Osteocyte (in vitro differentiated cells): ENCODE measurements at regions not wholly inside any gene's neighbourhood (a gene's known extent, or its start where the extent isn't known, plus 50 kb on each side); places are given as distances from the start of the nearest gene placed in this dataset.

Experiments
- DNase-seq: peaks from one replicate; pipeline ENCODE4 v3.0.0; 2021; ENCODE audit warnings: mixed read lengths; ENCODE audit not compliant: unreplicated experiment; ENCODE audit errors: extremely low spot score
- H3K27ac Mint-ChIP-seq: one replicate; pipeline ENCODE4 v1.8.0; 2021; ENCODE audit warnings: mild to moderate bottlenecking, mixed read lengths; ENCODE audit not compliant: unreplicated experiment
- H3K27me3 Mint-ChIP-seq: one replicate; pipeline ENCODE4 v1.8.0; 2021; ENCODE audit warnings: mixed read lengths; ENCODE audit not compliant: unreplicated experiment
- H3K36me3 Mint-ChIP-seq: one replicate; pipeline ENCODE4 v1.8.0; 2021; ENCODE audit warnings: mixed read lengths; ENCODE audit not compliant: unreplicated experiment
- H3K4me1 Mint-ChIP-seq: one replicate; pipeline ENCODE4 v1.8.0; 2021; ENCODE audit warnings: mixed read lengths; ENCODE audit not compliant: unreplicated experiment
- H3K4me3 Mint-ChIP-seq: one replicate; pipeline ENCODE4 v1.8.0; 2021; ENCODE audit warnings: mild to moderate bottlenecking, moderate library complexity, mixed read lengths; ENCODE audit not compliant: unreplicated experiment
- H3K9me3 Mint-ChIP-seq: one replicate; pipeline ENCODE4 v1.8.0; 2021; ENCODE audit warnings: mixed read lengths; ENCODE audit not compliant: unreplicated experiment
- CTCF ChIP-seq: fragments of 200-600 bp; sonication (generic); IDR thresholded peaks from 2 replicates; pipeline ENCODE4 v1.5.0; 2021; ENCODE audit warnings: antibody characterized with exemption, mild to moderate bottlenecking, moderate library complexity

- TF ChIP-seq CTCF: no peak
- H3K27ac Mint-ChIP-seq: no peak overlapping the region
- H3K27me3 Mint-ChIP-seq: peaks cover 15% of the 10 kb centered on the region
- H3K4me1 Mint-ChIP-seq: peaks cover under 1% of the 10 kb centered on the region
- H3K36me3 Mint-ChIP-seq: no peaks in the 10 kb centered on the region
- no peaks in the 10 kb centered on the region for H3K9me3 Mint-ChIP-seq
- no peak overlapping the region for H3K4me3 Mint-ChIP-seq
- DNase-seq: no peak
Measured at GRCh38 chr21:35868869-35869223, 191.5 kb downstream of the SETD4 start.

DNA sequence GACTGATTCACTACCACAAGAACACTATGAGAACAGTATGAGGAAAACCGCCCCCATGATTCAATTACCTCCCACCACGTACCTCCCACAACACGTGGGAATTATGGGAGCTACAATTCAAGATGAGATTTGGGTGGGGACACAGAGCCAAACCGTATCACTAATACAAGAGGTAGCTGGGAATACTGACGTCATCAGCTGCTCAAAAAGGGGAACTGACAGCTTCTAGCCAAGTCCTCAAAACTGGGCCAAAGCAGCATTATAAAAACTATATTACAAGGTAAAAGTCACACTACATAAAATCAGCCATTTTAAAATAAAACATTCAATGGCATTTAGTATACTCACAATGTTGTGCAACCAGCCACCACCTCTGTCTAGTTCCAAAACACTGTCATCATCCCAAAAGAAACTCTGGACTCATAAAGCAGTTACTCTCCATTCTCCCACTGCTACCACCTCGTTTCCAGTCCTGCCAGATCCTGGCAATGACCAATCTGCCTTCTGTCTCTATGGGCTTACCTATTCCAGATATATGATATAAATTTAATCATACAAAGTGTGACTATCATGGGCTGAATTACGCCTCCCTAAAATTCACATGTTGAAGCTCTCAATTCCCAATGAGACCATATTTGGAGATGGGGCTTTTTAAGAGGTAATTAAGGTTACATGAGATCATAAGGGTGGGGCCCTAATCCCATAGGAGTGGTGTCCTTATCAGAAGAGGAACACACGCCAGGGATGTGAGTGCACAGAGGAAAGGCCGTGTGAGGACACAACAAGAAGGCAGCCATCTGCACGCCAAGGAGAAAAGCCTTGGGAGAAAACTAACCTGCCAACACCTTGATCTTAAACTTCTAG, 192.1 kb downstream of the SETD4 start:
- H3K36me3 Mint-ChIP-seq: no peaks in the 10 kb centered on the region
- H3K9me3 Mint-ChIP-seq: no peaks in the 10 kb centered on the region
- peaks cover 3% of the 10 kb centered on the region for H3K4me1 Mint-ChIP-seq
- no peak overlapping the region for H3K4me3 Mint-ChIP-seq
- TF ChIP-seq CTCF: no peak
- peaks cover 13% of the 10 kb centered on the region for H3K27me3 Mint-ChIP-seq
- H3K27ac Mint-ChIP-seq: no peak overlapping the region
- no peak for DNase-seq

GRCh38 chr21:35864039-35864438, 196.3 kb downstream of the SETD4 start:
- Mint-ChIP-seq H3K27ac (no peak overlapping the region), H3K4me3 (no peak overlapping the region), H3K36me3 (no peaks in the 10 kb centered on the region), H3K27me3 (no peaks in the 10 kb centered on the region), H3K4me1 (peaks cover 10% of the 10 kb centered on the region), H3K9me3 (no peaks in the 10 kb centered on the region)
- TF ChIP-seq CTCF: no peak
- DNase-seq: no peak

- TF ChIP-seq CTCF: no peak
- no peak overlapping the region for H3K4me3 Mint-ChIP-seq
- H3K27me3 Mint-ChIP-seq: no peaks in the 10 kb centered on the region
- no peaks in the 10 kb centered on the region for H3K36me3 Mint-ChIP-seq
- no peak overlapping the region for H3K27ac Mint-ChIP-seq
- H3K4me1 Mint-ChIP-seq: peaks cover 20% of the 10 kb centered on the region
- DNase-seq: no peak
- no peaks in the 10 kb centered on the region for H3K9me3 Mint-ChIP-seq
Measured at GRCh38 chr21:35862969-35863368, 197.4 kb downstream of the SETD4 start.

DNA sequence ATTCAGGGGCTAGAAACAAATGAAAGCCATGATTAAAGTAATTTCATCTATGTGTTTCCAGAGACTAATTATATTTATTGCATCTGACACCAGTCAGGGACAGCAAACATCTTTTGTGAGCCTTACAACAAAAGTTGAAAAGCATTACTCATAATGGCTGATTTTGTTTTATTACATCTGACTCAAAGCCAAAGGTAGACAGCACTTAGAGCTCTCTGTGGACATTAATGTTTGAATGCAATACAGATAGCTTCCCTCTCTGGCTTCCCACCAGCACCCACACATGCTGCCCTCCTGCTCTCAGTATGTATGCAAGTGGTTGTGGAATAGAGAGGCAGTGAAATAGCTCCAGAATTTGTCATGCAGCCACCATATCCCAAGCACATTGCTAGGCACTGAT, 198.7 kb downstream of the SETD4 start:
- no peaks in the 10 kb centered on the region for H3K27me3 Mint-ChIP-seq
- H3K4me3 Mint-ChIP-seq: no peak overlapping the region
- no peak for DNase-seq
- H3K36me3 Mint-ChIP-seq: no peaks in the 10 kb centered on the region
- H3K27ac Mint-ChIP-seq: no peak overlapping the region
- no peak for TF ChIP-seq CTCF
- no peaks in the 10 kb centered on the region for H3K9me3 Mint-ChIP-seq
- H3K4me1 Mint-ChIP-seq: peaks cover 21% of the 10 kb centered on the region
